HG02763 (cell line): ENCODE measurements at regions not wholly inside any gene's neighbourhood (a gene's known extent, or its start where the extent isn't known, plus 50 kb on each side); places are given as distances from the start of the nearest gene placed in this dataset.

ENCODE experiments used
- ATAC-seq: cut with Tn5 transposase; IDR thresholded peaks from one replicate; pipeline ENCODE4 v1.9.1; 2021; ENCODE audit warnings: mild to moderate bottlenecking, moderate library complexity; ENCODE audit not compliant: unreplicated experiment

GRCh38 chr15:31272558-31273257 lies 53.9 kb upstream of the KLF13 start:
- no peak for ATAC-seq

- no peak for ATAC-seq
Measured at GRCh38 chr15:31273258-31273941, 53.2 kb upstream of the KLF13 start.

- ATAC-seq, result no peak
Measured at GRCh38 chr15:31274496-31275330, 51.9 kb upstream of the KLF13 start.

- no peak for ATAC-seq
Measured at GRCh38 chr15:31275331-31276262, 51.0 kb upstream of the KLF13 start.

- no peak for ATAC-seq
Measured at GRCh38 chr15:31276596-31277298, 49.9 kb upstream of the KLF13 start.
